ENCODE measurements at regions not wholly inside any gene's neighbourhood (a gene's known extent, or its start where the extent isn't known, plus 50 kb on each side); places are given as distances from the start of the nearest gene placed in this dataset.

DNA sequence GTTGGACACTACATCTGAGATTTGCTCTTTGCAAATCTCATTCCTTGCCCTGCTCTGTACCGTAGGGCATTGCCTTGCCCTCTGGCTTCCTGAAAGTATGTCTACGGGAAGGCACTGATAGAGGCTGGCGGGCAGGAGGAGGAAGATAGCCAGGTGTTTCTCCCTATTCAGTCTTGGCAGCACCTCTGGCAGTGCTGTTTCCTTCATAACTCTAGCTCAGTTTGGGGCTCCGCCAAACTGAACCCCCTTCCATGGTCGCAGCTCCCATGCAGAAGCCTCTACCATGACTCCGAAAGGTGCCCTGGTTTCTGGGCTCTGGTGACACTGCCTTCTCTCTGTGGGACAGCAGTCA lies 122.3 kb upstream of the PRR20G start:
- Histone ChIP-seq H4K20me1 (ENCODE audit: insufficient read depth) (no peaks in the 10 kb centered on the region), H3K9ac (no peak overlapping the region), H3K27ac (ENCODE audit: low read depth in 2 of 2, low read length in 1 of 2) (no peak overlapping the region), H3K9me2 (no peaks in the 10 kb centered on the region), H3K27me3 (ENCODE audit: insufficient read depth) (peaks cover 5% of the 10 kb centered on the region; the same call in 1 of the 2 replicates), H3F3A (replicated peaks; ENCODE audit: insufficient read depth) (no peaks in the 10 kb centered on the region), H3K4me2 (no peak overlapping the region), H3K4me3 (ENCODE audit: low read depth in 2 of 2, low read length in 1 of 2) (no peak overlapping the region), H3K36me3 (replicated peaks in 1 of 2; ENCODE audit: control insufficient read depth in 1 of 2, insufficient read depth in 2 of 2, low read length in 1 of 2) (no peaks in the 10 kb centered on the region), H3K4me1 (ENCODE audit: control insufficient read depth in 1 of 2, insufficient read depth in 2 of 2, low read depth in 1 of 2, low read length in 1 of 2) (peaks cover 0 to 9% of the 10 kb centered on the region in 2 experiments; a peak in 1 of 4 replicates), H2AFZ (ENCODE audit: low read depth) (no peak overlapping the region), H3K79me2 (ENCODE audit: insufficient read depth) (no peaks in the 10 kb centered on the region), H3K9me3 (no peaks in the 10 kb centered on the region)
- WGBS (ENCODE audit: low lambda C conversion rate), result 80% methylated on average over 6 of the region's 6 CpGs
- POLR2A ChIA-PET, result no interaction called here
- no peak for DNase-seq
- CTCF ChIA-PET, result interaction anchor here (1.3 to 1.9 kb wide), 2 partner anchors 10 to 238 kb away, joined by 3 to 5 read pairs; no protein-coding TSS in a partner anchor
- TF ChIP-seq FOXM1 (IDR thresholded peaks at IDR 0.05; ENCODE audit: low read depth) (no peak), POLR2AphosphoS5 (IDR thresholded peaks at IDR 0.05; ENCODE audit: low read depth, low read length) (no peak), USF2 (IDR thresholded peaks at IDR 0.05; ENCODE audit: borderline replicate concordance, low read depth, low read length) (no peak), FOSL2 (IDR thresholded peaks at IDR 0.05; ENCODE audit: borderline replicate concordance, low read depth) (no peak), IRF3 (IDR thresholded peaks at IDR 0.05; ENCODE audit: low read depth, low read length) (no peak), MEF2A (IDR thresholded peaks at IDR 0.05; ENCODE audit: borderline replicate concordance, low read depth) (no peak), RAD21 (IDR thresholded peaks at IDR 0.05; ENCODE audit: low read length) (no peak), EP300 (IDR thresholded peaks at IDR 0.05; ENCODE audit: borderline replicate concordance in 1 of 2, low read depth in 1 of 2, low read length in 1 of 2) (no peak), MAX (IDR thresholded peaks at IDR 0.05; ENCODE audit: low read depth) (no peak), RCOR1 (IDR thresholded peaks at IDR 0.05; ENCODE audit: low read length) (no peak), RFX5 (IDR thresholded peaks at IDR 0.05; ENCODE audit: low read length) (no peak), NFIC (IDR thresholded peaks at IDR 0.05; ENCODE audit: borderline replicate concordance) (no peak), YY1 (IDR thresholded peaks at IDR 0.05; ENCODE audit: low read depth) (no peak), EZH2phosphoT487 (IDR thresholded peaks at IDR 0.05; ENCODE audit: borderline replicate concordance, low read depth) (no peak), CHD2 (IDR thresholded peaks at IDR 0.05; ENCODE audit: low read length, partially characterized antibody) (no peak), JUND (IDR thresholded peaks at IDR 0.05) (no peak), TAF1 (IDR thresholded peaks at IDR 0.05; ENCODE audit: borderline replicate concordance, low read depth, low read length) (no peak)
- TF ChIP-seq, protein P1, sequence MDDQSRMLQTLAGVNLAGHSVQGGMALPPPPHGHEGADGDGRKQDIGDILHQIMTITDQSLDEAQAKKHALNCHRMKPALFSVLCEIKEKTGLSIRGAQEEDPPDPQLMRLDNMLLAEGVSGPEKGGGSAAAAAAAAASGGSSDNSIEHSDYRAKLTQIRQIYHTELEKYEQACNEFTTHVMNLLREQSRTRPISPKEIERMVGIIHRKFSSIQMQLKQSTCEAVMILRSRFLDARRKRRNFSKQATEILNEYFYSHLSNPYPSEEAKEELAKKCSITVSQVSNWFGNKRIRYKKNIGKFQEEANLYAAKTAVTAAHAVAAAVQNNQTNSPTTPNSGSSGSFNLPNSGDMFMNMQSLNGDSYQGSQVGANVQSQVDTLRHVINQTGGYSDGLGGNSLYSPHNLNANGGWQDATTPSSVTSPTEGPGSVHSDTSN (IDR thresholded peaks at IDR 0.05), result no peak
- TF ChIP-seq, protein P2, sequence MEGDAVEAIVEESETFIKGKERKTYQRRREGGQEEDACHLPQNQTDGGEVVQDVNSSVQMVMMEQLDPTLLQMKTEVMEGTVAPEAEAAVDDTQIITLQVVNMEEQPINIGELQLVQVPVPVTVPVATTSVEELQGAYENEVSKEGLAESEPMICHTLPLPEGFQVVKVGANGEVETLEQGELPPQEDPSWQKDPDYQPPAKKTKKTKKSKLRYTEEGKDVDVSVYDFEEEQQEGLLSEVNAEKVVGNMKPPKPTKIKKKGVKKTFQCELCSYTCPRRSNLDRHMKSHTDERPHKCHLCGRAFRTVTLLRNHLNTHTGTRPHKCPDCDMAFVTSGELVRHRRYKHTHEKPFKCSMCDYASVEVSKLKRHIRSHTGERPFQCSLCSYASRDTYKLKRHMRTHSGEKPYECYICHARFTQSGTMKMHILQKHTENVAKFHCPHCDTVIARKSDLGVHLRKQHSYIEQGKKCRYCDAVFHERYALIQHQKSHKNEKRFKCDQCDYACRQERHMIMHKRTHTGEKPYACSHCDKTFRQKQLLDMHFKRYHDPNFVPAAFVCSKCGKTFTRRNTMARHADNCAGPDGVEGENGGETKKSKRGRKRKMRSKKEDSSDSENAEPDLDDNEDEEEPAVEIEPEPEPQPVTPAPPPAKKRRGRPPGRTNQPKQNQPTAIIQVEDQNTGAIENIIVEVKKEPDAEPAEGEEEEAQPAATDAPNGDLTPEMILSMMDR (IDR thresholded peaks at IDR 0.05), result no peak
- TF ChIP-seq, protein P3, sequence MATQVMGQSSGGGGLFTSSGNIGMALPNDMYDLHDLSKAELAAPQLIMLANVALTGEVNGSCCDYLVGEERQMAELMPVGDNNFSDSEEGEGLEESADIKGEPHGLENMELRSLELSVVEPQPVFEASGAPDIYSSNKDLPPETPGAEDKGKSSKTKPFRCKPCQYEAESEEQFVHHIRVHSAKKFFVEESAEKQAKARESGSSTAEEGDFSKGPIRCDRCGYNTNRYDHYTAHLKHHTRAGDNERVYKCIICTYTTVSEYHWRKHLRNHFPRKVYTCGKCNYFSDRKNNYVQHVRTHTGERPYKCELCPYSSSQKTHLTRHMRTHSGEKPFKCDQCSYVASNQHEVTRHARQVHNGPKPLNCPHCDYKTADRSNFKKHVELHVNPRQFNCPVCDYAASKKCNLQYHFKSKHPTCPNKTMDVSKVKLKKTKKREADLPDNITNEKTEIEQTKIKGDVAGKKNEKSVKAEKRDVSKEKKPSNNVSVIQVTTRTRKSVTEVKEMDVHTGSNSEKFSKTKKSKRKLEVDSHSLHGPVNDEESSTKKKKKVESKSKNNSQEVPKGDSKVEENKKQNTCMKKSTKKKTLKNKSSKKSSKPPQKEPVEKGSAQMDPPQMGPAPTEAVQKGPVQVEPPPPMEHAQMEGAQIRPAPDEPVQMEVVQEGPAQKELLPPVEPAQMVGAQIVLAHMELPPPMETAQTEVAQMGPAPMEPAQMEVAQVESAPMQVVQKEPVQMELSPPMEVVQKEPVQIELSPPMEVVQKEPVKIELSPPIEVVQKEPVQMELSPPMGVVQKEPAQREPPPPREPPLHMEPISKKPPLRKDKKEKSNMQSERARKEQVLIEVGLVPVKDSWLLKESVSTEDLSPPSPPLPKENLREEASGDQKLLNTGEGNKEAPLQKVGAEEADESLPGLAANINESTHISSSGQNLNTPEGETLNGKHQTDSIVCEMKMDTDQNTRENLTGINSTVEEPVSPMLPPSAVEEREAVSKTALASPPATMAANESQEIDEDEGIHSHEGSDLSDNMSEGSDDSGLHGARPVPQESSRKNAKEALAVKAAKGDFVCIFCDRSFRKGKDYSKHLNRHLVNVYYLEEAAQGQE (IDR thresholded peaks at IDR 0.05; ENCODE audit: low read depth, low read length), result no peak

All from SK-N-SH (cell line).